Memory B cell (primary cell): ENCODE measurements at regions not wholly inside any gene's neighbourhood (a gene's known extent, or its start where the extent isn't known, plus 50 kb on each side); places are given as distances from the start of the nearest gene placed in this dataset.

Experiments used
- ATAC-seq: fragments of 150-1000 bp; cut with Tn5 transposase; 2 replicates; pipeline ENCODE4 v1.10.0; 2021; ENCODE audit warnings: low read depth, mild to moderate bottlenecking, moderate library complexity
- DNase-seq, 2 donors: peaks; one replicate each; pipeline ENCODE4 v3.0.0; 2022; ENCODE audit warnings: low spot score in 2 of 2
- H3K27ac Mint-ChIP-seq: one replicate; pipeline ENCODE4 v1.8.0; 2022; ENCODE audit warnings: mild to moderate bottlenecking, moderate library complexity, mixed read lengths
- H3K27me3 Mint-ChIP-seq: one replicate; pipeline ENCODE4 v1.8.0; 2022; ENCODE audit warnings: mixed read lengths
- H3K36me3 Mint-ChIP-seq: one replicate; pipeline ENCODE4 v1.8.0; 2022; ENCODE audit warnings: mild to moderate bottlenecking, mixed read lengths
- H3K4me1 Mint-ChIP-seq: one replicate; pipeline ENCODE4 v1.8.0; 2022; ENCODE audit warnings: mixed read lengths
- H3K4me3 Mint-ChIP-seq: one replicate; pipeline ENCODE4 v1.8.0; 2022; ENCODE audit warnings: mild to moderate bottlenecking, moderate library complexity, mixed read lengths
- H3K9me3 Mint-ChIP-seq: one replicate; pipeline ENCODE4 v1.8.0; 2022; ENCODE audit warnings: mixed read lengths

DNA sequence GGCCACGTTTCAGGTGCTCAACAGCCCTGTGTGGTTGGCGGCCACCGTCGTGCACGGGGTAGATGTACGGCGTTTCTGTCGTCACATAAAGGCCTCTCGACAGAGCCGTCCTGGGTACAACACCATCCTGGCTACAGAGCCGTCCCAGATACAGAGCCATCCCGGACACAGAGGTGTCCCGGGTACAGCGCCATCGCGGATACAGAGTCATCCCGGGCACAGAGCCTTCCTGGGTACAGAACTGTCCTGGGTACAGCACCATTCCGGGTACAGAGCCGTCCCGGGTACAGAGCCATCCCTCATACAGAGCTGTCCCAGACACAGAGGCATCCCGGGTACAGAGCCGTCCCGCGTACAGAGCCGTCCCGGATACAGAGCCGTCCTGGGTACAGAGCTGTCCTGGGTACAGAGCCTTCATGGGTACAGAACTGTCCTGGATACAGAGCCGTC, 222.7 kb upstream of the SOX1 start:
- no peaks in the 10 kb centered on the region for H3K36me3 Mint-ChIP-seq
- H3K4me1 Mint-ChIP-seq = no peaks in the 10 kb centered on the region
- ATAC-seq (no peak), DNase-seq (no peak)
- H3K27ac Mint-ChIP-seq = no peak overlapping the region
- peaks cover 5% of the 10 kb centered on the region for H3K9me3 Mint-ChIP-seq
- H3K27me3 Mint-ChIP-seq = peaks cover 3% of the 10 kb centered on the region
- H3K4me3 Mint-ChIP-seq = no peak overlapping the region

DNA sequence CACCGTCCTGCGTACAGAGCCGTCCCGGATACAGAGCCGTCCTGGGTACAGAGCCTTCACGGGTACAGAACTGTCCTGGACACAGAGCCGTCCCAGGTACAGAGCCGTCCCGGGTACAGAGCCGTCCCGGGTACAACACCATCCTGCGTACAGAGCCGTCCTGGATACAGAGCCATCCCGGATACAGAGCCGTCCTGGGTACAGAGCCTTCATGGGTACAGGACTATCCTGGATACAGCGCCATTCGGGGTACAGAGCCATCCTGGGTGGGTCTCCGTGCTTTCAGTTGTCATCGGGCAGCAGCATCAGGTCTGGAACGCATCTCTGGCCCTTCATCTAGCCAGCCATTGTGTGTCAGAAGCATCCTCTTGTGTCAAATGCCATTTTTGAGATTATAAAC, 222.3 kb upstream of the SOX1 start:
- H3K36me3 Mint-ChIP-seq = no peaks in the 10 kb centered on the region
- ATAC-seq (no peak), DNase-seq (no peak)
- H3K27ac Mint-ChIP-seq = no peak overlapping the region
- H3K27me3 Mint-ChIP-seq = peaks cover 3% of the 10 kb centered on the region
- no peaks in the 10 kb centered on the region for H3K4me1 Mint-ChIP-seq
- no peak overlapping the region for H3K4me3 Mint-ChIP-seq
- peaks cover 5% of the 10 kb centered on the region for H3K9me3 Mint-ChIP-seq

DNA sequence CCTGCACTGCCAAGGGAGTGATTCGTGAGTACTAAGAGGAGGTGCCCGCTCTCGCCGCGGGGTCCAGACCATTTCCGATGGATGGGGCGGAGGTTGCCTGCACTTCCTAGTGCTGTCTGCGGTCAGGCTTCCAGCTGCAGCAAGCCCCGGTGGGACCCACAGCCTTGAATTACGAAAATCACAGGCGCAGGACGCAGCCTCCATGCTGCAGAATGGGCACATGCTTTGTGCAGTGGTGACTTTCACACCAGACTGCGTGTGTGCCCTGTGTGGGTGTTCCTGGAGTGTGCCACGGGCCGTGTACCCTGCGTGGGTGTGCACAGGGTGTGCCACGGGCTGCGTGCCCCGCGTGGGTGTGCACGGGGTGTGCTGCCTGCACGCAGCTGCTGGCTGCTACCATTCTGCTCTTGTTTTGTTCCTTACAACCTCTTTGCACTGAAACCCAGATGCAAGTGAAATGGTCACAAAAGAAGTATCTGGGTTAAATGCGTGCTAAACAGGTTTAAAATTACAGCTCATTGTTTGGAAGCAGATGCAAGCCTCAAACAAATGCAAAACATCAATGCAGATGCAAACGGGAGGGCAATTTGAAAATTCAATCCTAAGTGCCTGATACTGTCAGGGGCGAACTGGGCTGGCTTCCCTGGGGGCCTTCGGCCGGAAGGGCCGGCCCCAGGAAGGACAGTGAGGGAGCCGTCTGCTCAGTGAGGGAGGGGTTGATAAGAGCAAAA, 221.2 kb upstream of the SOX1 start:
- Mint-ChIP-seq H3K9me3 (peaks cover 5% of the 10 kb centered on the region), H3K4me1 (no peaks in the 10 kb centered on the region), H3K36me3 (no peaks in the 10 kb centered on the region), H3K27me3 (peaks cover 3% of the 10 kb centered on the region), H3K4me3 (no peak overlapping the region), H3K27ac (no peak overlapping the region)
- ATAC-seq (no peak), DNase-seq (no peak)

DNA sequence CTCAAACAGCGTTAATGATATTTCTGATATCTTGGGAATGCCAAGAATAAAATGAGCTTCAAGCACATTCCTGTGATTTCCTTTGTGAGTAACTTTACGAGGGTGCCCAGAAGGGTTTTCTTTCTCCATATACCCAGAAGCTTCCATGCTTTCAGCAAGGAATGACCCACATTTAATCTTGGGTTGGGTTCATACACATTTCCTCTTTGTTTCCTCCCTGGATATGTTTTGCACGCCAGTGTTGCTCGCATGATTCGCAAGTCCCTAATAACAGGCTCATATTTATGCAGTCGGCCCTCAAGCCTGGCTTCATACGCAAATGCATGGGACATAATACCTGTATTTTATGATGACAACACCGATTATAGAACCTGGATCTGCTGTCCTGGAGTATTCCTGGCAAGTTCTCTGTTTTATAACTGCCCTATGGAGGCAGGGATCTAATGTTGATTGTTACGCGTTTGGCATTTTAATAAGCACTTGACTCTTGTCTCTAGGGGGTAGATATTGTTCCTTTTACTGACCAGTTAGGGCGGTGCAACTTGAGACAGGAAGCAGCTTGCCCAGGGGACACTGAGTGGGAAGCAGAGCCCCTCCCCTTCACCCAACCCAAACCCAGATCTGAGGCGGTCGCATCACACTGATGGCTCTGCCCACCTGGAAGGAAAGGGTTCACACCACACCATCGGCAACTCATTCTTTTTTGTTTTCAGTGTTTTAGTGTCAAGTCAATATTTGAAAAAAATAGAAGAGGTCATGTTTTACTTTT, 220.4 kb upstream of the SOX1 start:
- no peak overlapping the region for H3K27ac Mint-ChIP-seq
- H3K27me3 Mint-ChIP-seq = peaks cover 3% of the 10 kb centered on the region
- ATAC-seq (no peak), DNase-seq (no peak)
- no peaks in the 10 kb centered on the region for H3K4me1 Mint-ChIP-seq
- H3K9me3 Mint-ChIP-seq = peaks cover 5% of the 10 kb centered on the region
- no peaks in the 10 kb centered on the region for H3K36me3 Mint-ChIP-seq
- no peak overlapping the region for H3K4me3 Mint-ChIP-seq

DNA sequence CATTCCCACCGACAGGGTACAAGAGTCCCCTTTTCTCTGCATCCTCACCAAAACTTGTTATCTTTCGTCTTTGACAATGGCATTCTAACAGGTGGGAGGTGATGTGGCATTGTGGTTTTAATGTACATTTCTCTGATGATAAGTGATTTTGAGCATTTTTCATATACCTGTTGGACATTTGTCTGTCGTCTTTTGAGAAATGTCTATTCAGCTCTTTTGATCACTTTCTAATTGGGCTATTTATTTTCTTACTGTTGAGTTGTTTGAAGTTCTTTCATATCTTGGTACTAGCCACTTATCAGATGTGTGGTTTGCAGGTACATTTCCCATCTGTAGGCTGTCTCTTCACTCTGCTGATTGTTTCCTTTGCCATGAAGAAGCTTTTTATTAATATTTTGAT, 219.0 kb upstream of the SOX1 start:
- DNase-seq (no peak), ATAC-seq (no peak)
- H3K27me3 Mint-ChIP-seq = peaks cover 3% of the 10 kb centered on the region
- no peaks in the 10 kb centered on the region for H3K4me1 Mint-ChIP-seq
- H3K9me3 Mint-ChIP-seq = peaks cover 5% of the 10 kb centered on the region
- H3K4me3 Mint-ChIP-seq = no peak overlapping the region
- H3K36me3 Mint-ChIP-seq = no peaks in the 10 kb centered on the region
- H3K27ac Mint-ChIP-seq = no peak overlapping the region

DNA sequence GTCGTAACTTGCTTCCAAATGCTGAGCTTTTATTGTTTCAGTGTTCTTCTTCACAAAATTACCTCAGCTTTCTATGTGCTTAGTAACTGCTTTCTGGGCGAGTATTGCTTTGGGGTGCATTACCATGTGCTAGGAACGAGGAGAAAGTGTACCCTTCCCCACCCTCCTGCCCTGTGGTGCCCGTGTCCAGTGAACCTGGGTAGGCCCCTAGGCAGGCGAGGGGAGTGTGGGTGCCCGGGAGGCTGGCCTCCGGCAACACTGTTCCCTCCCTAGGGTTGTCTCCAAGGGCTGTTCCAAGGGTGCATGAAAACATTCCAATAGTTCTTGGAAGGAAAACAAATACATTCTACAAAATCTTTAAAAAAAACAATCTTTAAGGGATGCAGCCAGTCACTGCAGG, 216.5 kb upstream of the SOX1 start:
- H3K36me3 Mint-ChIP-seq = no peaks in the 10 kb centered on the region

DNA sequence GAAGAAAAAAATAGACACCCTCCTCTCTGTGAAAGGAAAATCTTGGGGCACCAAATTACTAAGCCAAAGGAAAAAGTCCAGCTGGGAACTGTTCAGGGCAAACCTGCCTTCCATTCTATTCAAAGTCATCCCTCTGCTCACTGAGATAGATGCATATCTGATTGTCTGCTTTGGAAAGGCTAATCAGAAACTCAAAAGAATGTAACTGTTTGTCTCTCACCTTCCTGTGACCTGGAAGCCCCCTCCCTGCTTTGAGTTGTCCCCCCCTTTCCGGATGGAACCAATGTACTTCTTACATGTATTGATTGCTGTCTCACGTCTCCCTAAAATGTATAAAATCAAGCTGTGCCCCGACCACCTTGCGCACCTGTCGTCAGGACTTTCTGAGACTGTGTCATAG, 216.0 kb upstream of the SOX1 start:
- Mint-ChIP-seq H3K4me1 (no peaks in the 10 kb centered on the region), H3K36me3 (no peaks in the 10 kb centered on the region), H3K27ac (no peak overlapping the region), H3K9me3 (peaks cover 5% of the 10 kb centered on the region), H3K27me3 (peaks cover 3% of the 10 kb centered on the region), H3K4me3 (no peak overlapping the region)
- no peak for ATAC-seq
- no peak for DNase-seq

More for the DNA sequence above, 216.5 kb upstream of the SOX1 start:
- Mint-ChIP-seq H3K9me3 (peaks cover 5% of the 10 kb centered on the region), H3K4me1 (no peaks in the 10 kb centered on the region), H3K27ac (no peak overlapping the region), H3K4me3 (no peak overlapping the region), H3K27me3 (peaks cover 3% of the 10 kb centered on the region)
- DNase-seq (no peak), ATAC-seq (no peak)

DNA sequence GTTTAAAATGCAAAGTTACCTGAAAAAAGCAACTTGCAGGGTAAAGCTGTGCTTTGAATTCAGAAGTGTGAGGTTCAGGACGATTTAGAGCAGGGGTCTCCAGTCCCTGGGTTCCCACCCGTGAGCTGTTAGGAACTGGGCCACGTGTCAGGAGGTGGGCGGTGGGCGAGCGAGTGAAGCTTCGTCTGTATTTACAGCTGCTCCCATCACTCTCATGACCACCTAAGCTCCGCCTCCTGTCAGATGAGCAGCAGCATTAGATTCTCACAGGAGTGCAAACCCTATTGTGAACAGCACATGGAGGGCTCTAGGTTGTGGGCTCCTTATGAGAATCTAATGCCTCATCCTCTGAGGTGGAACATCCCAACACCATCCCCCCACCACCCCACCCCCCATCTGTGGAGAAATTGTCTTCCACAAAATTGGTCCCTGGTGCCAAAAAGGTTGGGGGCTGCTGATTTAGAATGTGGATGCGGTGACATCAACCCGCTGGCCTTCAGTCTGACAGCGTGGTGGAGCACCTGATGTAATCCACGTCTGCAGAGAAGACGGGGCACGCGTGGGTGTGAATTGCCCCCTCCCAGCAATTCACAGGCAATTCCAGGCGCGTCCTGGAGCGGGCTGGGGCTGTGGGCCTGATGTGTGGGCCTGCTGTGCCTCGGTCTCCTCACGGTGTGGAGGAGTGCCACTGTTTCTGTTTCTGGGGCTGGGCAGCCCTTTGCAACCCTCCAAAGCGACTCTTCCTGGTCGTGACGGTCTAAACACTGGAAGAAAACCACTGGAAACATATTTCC, 214.0 kb upstream of the SOX1 start:
- DNase-seq (no peak), ATAC-seq (no peak)
- Mint-ChIP-seq H3K27me3 (peaks cover 5% of the 10 kb centered on the region), H3K4me1 (no peaks in the 10 kb centered on the region), H3K9me3 (peaks cover 8% of the 10 kb centered on the region), H3K27ac (no peak overlapping the region), H3K36me3 (no peaks in the 10 kb centered on the region), H3K4me3 (no peak overlapping the region)

DNA sequence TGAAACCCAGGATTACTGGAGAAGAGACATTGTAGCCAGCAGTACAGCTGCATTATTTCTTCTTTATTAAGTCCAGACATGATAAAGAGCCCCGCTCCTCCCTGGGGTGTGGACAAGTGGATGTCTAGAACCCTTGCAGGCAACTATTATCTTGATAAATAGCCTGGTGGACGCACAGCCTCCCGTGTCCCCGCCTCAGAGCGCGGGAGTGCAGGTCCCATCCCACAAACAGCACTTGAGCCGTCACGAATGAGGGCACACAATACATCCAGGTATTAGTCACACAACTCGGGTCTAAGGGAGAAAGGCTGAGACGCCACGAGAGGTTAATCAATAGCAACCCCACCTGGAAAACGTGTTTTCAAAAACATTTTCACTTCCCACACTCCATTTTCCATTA, 213.2 kb upstream of the SOX1 start:
- H3K9me3 Mint-ChIP-seq = peaks cover 3% of the 10 kb centered on the region
- no peaks in the 10 kb centered on the region for H3K4me1 Mint-ChIP-seq
- H3K27me3 Mint-ChIP-seq = peaks cover 5% of the 10 kb centered on the region
- ATAC-seq (no peak), DNase-seq (no peak)
- H3K27ac Mint-ChIP-seq = no peak overlapping the region
- no peak overlapping the region for H3K4me3 Mint-ChIP-seq
- no peaks in the 10 kb centered on the region for H3K36me3 Mint-ChIP-seq

DNA sequence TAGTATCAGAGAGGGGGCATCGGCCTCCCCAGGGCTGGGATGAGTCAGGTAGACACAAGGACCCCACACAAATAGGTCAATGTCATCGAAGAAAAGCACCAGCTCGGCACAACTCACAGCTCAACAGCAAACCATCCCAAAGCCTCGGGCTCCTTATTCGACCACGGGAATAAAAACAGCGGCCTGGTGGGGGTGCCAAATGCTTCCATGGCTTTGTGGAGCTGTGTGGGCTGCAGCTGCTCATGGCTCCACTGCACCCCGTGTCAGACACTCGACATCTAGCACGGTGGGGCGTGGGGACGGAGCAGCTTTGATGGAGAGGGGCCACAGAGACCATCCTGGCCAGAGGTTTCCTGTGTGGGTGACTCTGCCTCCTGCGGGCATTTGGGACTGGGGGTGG, 212.5 kb upstream of the SOX1 start:
- H3K27ac Mint-ChIP-seq = no peak overlapping the region
- ATAC-seq (no peak), DNase-seq (no peak)
- peaks cover 3% of the 10 kb centered on the region for H3K9me3 Mint-ChIP-seq
- H3K4me3 Mint-ChIP-seq = no peak overlapping the region
- H3K27me3 Mint-ChIP-seq = peaks cover 5% of the 10 kb centered on the region
- no peaks in the 10 kb centered on the region for H3K4me1 Mint-ChIP-seq
- H3K36me3 Mint-ChIP-seq = no peaks in the 10 kb centered on the region

DNA sequence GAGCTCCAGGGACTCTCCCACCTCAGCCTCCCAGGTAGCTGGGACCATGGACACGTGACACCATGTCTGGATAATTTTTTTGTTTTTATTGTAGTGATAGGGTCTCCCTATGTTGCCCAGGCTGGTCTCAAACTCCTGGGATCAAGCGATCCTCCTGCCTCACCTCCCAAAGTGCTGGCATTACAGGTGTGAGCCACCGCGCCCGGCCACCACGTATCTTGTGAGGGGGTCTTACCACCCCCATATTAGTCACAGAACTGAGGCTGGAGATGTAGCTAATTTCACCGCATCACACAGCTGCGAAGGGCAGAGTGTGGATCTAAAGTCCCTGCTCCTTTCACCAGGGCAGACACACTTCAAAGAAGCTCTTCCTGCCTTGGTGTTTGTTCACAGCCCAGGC, 211.8 kb upstream of the SOX1 start:
- no peak overlapping the region for H3K4me3 Mint-ChIP-seq
- ATAC-seq (no peak), DNase-seq (no peak)
- no peaks in the 10 kb centered on the region for H3K4me1 Mint-ChIP-seq
- H3K27ac Mint-ChIP-seq = no peak overlapping the region
- no peaks in the 10 kb centered on the region for H3K36me3 Mint-ChIP-seq
- H3K27me3 Mint-ChIP-seq = peaks cover 5% of the 10 kb centered on the region
- H3K9me3 Mint-ChIP-seq = peaks cover 3% of the 10 kb centered on the region

DNA sequence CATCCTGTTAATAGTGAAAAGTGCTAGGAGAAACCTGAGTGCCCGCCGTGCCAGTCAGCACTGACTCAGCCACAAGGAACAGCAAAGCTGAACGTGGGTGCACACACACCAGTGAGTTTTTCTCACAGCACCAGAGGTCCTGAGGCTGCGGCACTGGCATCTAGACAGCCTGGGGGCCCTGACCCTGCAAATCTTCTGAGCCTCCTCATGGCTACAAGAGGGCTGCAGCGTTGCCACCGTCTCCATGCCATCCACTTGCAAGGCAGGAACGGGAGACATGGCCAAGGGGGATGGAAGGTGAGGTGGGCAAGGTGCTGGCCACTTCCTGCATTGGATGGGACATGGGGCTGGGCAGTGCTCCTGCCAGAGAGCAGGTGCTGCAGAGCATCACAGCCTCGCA, 211.2 kb upstream of the SOX1 start:
- ATAC-seq = no peak
- peaks cover 6% of the 10 kb centered on the region for H3K9me3 Mint-ChIP-seq
- no peaks in the 10 kb centered on the region for H3K4me1 Mint-ChIP-seq
- no peak for DNase-seq
- no peak overlapping the region for H3K27ac Mint-ChIP-seq
- H3K36me3 Mint-ChIP-seq = no peaks in the 10 kb centered on the region
- peaks cover 5% of the 10 kb centered on the region for H3K27me3 Mint-ChIP-seq
- H3K4me3 Mint-ChIP-seq = no peak overlapping the region

DNA sequence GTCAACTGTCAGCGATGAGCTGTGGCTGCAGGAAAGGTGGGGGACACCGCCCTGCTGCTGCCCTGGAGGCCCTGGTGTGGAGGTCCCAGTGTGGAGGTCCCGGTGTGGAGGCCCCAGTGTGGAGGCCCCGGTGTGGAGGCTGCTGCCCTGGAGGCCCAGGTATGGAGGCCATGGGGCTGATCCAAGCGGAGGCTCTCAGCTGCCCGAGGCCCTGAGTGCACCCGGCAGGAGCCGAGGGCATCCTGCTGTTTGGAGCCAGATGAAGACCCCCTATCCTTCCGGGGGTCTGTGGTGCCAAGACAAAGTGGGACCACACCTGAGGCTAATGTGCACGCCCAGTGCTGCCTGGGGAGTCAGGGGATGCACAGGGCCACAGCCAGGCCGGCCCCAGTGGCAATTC, 210.4 kb upstream of the SOX1 start:
- ATAC-seq = no peak
- Mint-ChIP-seq H3K4me1 (no peaks in the 10 kb centered on the region), H3K4me3 (no peak overlapping the region), H3K27ac (no peak overlapping the region), H3K36me3 (no peaks in the 10 kb centered on the region), H3K27me3 (peaks cover 5% of the 10 kb centered on the region), H3K9me3 (peaks cover 6% of the 10 kb centered on the region)
- no peak for DNase-seq

DNA sequence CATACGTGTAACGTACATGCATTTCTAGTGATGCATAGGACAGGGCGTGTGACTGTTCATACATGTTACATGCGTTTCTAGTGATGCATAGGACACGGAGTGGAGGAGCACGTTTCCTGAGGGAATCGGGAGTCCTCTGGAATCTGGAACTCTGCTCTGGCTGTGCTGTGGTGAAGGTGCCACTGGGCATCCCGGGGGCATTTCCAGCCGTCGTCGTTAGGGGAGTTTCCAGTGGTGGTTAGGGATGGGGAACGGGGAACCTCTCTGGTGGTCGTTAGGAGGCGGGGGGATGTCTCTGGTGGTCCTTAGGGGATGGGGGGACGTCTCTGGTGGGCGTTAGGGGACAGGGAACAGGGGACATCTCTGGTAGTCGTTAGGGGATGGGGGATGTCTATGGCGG, 209.6 kb upstream of the SOX1 start:
- no peak for ATAC-seq

More for the DNA sequence above, 209.6 kb upstream of the SOX1 start:
- peaks cover 6% of the 10 kb centered on the region for H3K9me3 Mint-ChIP-seq
- no peak overlapping the region for H3K27ac Mint-ChIP-seq
- no peak overlapping the region for H3K4me3 Mint-ChIP-seq
- no peak for DNase-seq
- H3K4me1 Mint-ChIP-seq = no peaks in the 10 kb centered on the region
- H3K36me3 Mint-ChIP-seq = no peaks in the 10 kb centered on the region
- H3K27me3 Mint-ChIP-seq = peaks cover 5% of the 10 kb centered on the region
